Spleen (tissue), 11 donors: ENCODE measurements at regions not wholly inside any gene's neighbourhood (a gene's known extent, or its start where the extent isn't known, plus 50 kb on each side); places are given as distances from the start of the nearest gene placed in this dataset.

Experiments
- DNase-seq: peaks from one replicate; pipeline ENCODE4 v3.0.0-alpha.2; 2020
- H3K27ac ChIP-seq, 8 donors: fragments of 200-600 bp; sonication (generic) in 7 of 8; 1 replicate in 4 of 8; 2 replicates in 4 of 8; pipeline versions ENCODE4 v1.5.0 to v1.8.0; 2016 to 2021; ENCODE audit warnings: inconsistent platforms in 4 of 8, mild to moderate bottlenecking in 4 of 8, moderate library complexity in 1 of 8
- H3K27me3 ChIP-seq, 7 donors: fragments of 200-600 bp; sonication (generic) in 6 of 7; replicated peaks in 1 of 7; 1 replicate in 4 of 7; 2 replicates in 3 of 7; pipeline versions ENCODE4 v1.5.0 to v1.8.0; 2016 to 2021; ENCODE audit warnings: inconsistent platforms in 3 of 7, mild to moderate bottlenecking in 1 of 7
- H3K36me3 ChIP-seq, 6 donors: fragments of 200-600 bp; sonication (generic) in 5 of 6; 1 replicate in 4 of 6; 2 replicates in 2 of 6; pipeline versions ENCODE4 v1.5.0 to v1.8.0; 2016 to 2021; ENCODE audit warnings: inconsistent platforms in 2 of 6
- H3K4me1 ChIP-seq, 6 donors: fragments of 200-600 bp; sonication (generic) in 5 of 6; 1 replicate in 3 of 6; 2 replicates in 3 of 6; pipeline versions ENCODE4 v1.5.0 to v1.8.0; 2016 to 2021; ENCODE audit warnings: inconsistent platforms in 3 of 6
- H3K4me3 ChIP-seq, 8 donors: fragments of 200-600 bp; sonication (generic) in 7 of 8; 1 replicate in 4 of 8; 2 replicates in 4 of 8; pipeline versions ENCODE4 v1.5.0 to v1.8.0; 2016 to 2021; ENCODE audit warnings: inconsistent platforms in 4 of 8, mild to moderate bottlenecking in 4 of 8, moderate library complexity in 2 of 8
- H3K9me3 ChIP-seq, 8 donors: fragments of 200-600 bp; sonication (generic) in 7 of 8; 1 replicate in 4 of 8; 2 replicates in 4 of 8; pipeline versions ENCODE4 v1.5.0 to v1.8.0; 2016 to 2021; ENCODE audit warnings: inconsistent platforms in 4 of 8
- POLR2A ChIP-seq, 3 donors: fragments of 450-650 bp; IDR thresholded peaks; one replicate each; pipeline ENCODE4 v1.5.1; 2017; ENCODE audit warnings: antibody characterized with exemption in 3 of 3, mild to moderate bottlenecking in 1 of 3
- POLR2AphosphoS5 ChIP-seq, 3 donors: sonication (generic); formaldehyde crosslinking; IDR thresholded peaks; one replicate each; pipeline ENCODE4 v1.5.1; 2017; ENCODE audit warnings: antibody characterized with exemption in 3 of 3
- WGBS, 5 donors: extraction: QIAGEN DNeasy Blood & Tissue Kit in 3 of 5; methylation state at CpG; one replicate each; pipeline versions ENCODE4 v1.1.5 to v1.1.7; 2013 to 2018; 5-methylcytosine and 5-hydroxymethylcytosine counted together
- intact Hi-C: fragments of 100-400 bp; cut with DNase I; formaldehyde crosslinking; loops from one replicate; pipeline ENCODE4 v1.15.0; 2023; ENCODE audit warnings: low total_unique reads
- TF ChIP-seq, protein P1 (sequence below), 11 experiments: fragments of 200-600 bp in 7 of 11; fragments of 450-650 bp in 4 of 11; sonication (generic) in 4 of 11; IDR thresholded peaks in 8 of 11; conservative IDR thresholded peaks in 3 of 11; 1 replicate in 7 of 11; 2 replicates in 4 of 11; pipeline versions ENCODE4 v1.4.0 to v1.8.0; 2016 to 2021; ENCODE audit warnings: antibody characterized with exemption in 11 of 11, inconsistent platforms in 4 of 11, mild to moderate bottlenecking in 1 of 11
- donor health status: healthy with polysubstance abuse.
- donor health status: DM: no; HTN: no; CAD: no; lungs with moderate emphysema.
- donor health status: DM: no; HTN: no; CAD: no.
- donor health status: Bipolar disorder and iron deficiency.
- donor health status: healthy.
- donor health status: DM: no; HTN: no; CAD: no.
- donor health status: DM: yes; HTN: yes; CAD: no.

DNA sequence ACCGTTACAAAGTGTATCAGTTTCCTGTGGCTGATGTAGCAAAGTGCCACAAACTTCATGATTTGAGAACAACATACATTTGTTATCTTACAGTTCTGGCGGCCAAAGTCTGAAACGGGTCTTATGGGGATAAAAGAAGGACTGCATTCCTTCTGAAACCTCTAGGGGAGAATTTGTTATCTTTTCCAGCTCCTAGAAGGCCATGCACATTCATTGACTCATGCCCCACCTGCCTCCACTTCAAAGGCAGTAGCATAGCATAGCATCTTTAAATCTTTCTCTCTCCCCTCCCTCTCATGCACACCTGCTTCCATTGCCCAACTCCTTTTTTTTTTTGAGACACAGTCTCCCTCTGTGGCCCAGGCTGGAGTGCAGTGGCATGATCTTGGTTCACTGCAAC lies 190.7 kb upstream of the DYNLRB2 start:
- no peak for DNase-seq
- H3K9me3 ChIP-seq, result peaks cover 0 to 7% (median 2%) of the 10 kb centered on the region in 8 donors
- intact Hi-C loops, result no loop called here
- TF ChIP-seq, protein P1, sequence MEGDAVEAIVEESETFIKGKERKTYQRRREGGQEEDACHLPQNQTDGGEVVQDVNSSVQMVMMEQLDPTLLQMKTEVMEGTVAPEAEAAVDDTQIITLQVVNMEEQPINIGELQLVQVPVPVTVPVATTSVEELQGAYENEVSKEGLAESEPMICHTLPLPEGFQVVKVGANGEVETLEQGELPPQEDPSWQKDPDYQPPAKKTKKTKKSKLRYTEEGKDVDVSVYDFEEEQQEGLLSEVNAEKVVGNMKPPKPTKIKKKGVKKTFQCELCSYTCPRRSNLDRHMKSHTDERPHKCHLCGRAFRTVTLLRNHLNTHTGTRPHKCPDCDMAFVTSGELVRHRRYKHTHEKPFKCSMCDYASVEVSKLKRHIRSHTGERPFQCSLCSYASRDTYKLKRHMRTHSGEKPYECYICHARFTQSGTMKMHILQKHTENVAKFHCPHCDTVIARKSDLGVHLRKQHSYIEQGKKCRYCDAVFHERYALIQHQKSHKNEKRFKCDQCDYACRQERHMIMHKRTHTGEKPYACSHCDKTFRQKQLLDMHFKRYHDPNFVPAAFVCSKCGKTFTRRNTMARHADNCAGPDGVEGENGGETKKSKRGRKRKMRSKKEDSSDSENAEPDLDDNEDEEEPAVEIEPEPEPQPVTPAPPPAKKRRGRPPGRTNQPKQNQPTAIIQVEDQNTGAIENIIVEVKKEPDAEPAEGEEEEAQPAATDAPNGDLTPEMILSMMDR (IDR thresholded peaks at IDR 0.05 in 8 of 11, conservative IDR thresholded peaks at IDR 0.05 in 3 of 11), result no peak
- TF ChIP-seq POLR2A (IDR thresholded peaks at IDR 0.05) (no peak), POLR2AphosphoS5 (IDR thresholded peaks at IDR 0.05) (no peak)
- H3K27me3 ChIP-seq, result peaks cover 0 to 13% (median 0%) of the 10 kb centered on the region in 7 donors
- no peaks in the 10 kb centered on the region for H3K4me1 ChIP-seq
- no peaks in the 10 kb centered on the region for H3K36me3 ChIP-seq
- H3K27ac ChIP-seq, result no peak overlapping the region
- 70 to 85% (median 76%) methylated on average over 3 of the region's 3 CpGs for WGBS, 5 donors
- no peak overlapping the region for H3K4me3 ChIP-seq

DNA sequence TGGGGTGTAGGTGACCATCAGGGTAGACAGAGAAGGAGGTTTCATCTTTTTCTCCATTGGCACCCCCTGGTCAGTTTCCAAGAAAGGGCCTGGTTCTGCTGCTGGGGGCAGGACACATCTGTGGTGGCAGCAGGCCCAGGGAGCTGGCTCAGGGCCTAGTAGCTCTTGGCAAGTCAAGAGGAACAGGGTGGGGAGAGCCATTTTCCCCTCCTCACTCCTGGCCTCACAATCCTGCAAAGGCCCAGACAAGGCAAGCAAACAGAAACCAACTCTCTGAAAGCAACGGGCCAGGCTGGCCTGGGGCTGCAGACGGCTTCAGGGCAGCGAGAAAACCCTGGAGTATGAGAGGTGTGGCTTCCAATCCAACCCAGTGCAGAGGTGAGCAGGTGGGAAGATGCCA lies 192.9 kb upstream of the DYNLRB2 start:
- no peak for DNase-seq

DNA sequence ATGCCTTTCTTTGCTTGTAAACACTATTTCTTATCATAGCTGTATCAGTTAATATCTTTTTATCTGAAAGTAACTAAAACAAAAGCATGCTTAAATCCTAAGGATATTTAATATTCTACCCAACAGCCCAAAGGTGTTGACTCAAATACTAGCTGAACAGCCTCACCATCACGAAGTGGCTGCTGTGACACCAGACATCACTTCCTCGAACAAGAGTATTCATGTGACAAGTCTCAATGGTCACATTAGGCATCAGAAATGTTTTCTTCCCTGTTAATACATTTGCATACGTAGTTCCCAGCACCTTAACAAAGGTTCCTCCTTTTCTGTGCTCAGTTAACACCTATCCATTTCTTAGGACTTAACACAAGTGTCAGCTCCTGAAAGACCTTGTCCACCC lies 193.8 kb upstream of the DYNLRB2 start:
- 74 to 84% (median 77%) methylated on average over 3 of the region's 3 CpGs for WGBS, 5 donors
- TF ChIP-seq, protein P1 (IDR thresholded peaks at IDR 0.05 in 8 of 11, conservative IDR thresholded peaks at IDR 0.05 in 3 of 11), result no peak
- no peak for TF ChIP-seq POLR2A (IDR thresholded peaks at IDR 0.05)
- no peak for TF ChIP-seq POLR2AphosphoS5 (IDR thresholded peaks at IDR 0.05)
- Histone ChIP-seq H3K4me1 (no peaks in the 10 kb centered on the region), H3K27ac (no peak overlapping the region), H3K36me3 (no peaks in the 10 kb centered on the region), H3K27me3 (peaks cover 0 to 13% (median 0%) of the 10 kb centered on the region in 7 donors), H3K9me3 (peaks cover 0 to 7% (median 2%) of the 10 kb centered on the region in 8 donors), H3K4me3 (no peak overlapping the region)
- no peak for DNase-seq
- intact Hi-C loops, result no loop called here

More for the DNA sequence above, 192.9 kb upstream of the DYNLRB2 start:
- H3K27ac ChIP-seq, result no peak overlapping the region
- peaks cover 0 to 13% (median 0%) of the 10 kb centered on the region in 7 donors for H3K27me3 ChIP-seq
- intact Hi-C loops, result no loop called here
- no peaks in the 10 kb centered on the region for H3K36me3 ChIP-seq
- WGBS, 5 donors, result 50 to 65% (median 61%) methylated on average over 3 of the region's 3 CpGs
- H3K4me3 ChIP-seq, result no peak overlapping the region
- TF ChIP-seq, protein P1 (IDR thresholded peaks at IDR 0.05 in 8 of 11, conservative IDR thresholded peaks at IDR 0.05 in 3 of 11), result no peak
- TF ChIP-seq POLR2A (IDR thresholded peaks at IDR 0.05), result no peak
- TF ChIP-seq POLR2AphosphoS5 (IDR thresholded peaks at IDR 0.05), result peak in 1 of 3 donors; percentile 44
- no peaks in the 10 kb centered on the region for H3K4me1 ChIP-seq
- H3K9me3 ChIP-seq, result peaks cover 0 to 7% (median 2%) of the 10 kb centered on the region in 8 donors

DNA sequence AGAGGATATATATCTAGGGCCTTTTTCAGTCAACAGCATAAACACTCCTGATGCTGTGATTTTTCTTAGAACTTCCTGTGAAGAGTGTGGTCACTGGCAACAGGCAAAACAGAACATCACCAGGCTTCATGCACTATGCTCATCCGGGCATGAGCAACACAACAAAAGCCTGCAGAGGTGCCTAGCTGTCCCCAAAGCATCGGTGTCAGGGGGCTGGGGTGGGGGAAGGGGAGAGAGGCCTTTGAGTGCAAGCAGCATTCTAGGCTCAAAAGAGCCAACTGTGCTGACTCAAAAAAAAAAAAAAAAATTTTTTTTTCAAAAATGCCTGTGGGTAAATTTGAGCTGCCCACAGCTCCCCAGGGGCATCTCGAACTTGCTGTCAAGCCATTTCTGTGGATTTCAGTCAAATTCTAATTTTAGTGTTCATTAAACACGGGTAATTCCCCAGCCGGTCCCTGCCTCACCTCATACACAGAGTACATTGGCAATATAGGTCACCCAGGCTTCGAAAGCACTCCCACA lies 194.6 kb upstream of the DYNLRB2 start:
- Histone ChIP-seq H3K36me3 (no peaks in the 10 kb centered on the region), H3K9me3 (peaks cover 0 to 7% (median 2%) of the 10 kb centered on the region in 8 donors), H3K27ac (no peak overlapping the region), H3K4me3 (no peak overlapping the region), H3K4me1 (no peaks in the 10 kb centered on the region), H3K27me3 (peaks cover 0 to 17% (median 0%) of the 10 kb centered on the region in 7 donors)
- WGBS, 5 donors, result 45 to 64% (median 55%) methylated on average over 6 of the region's 6 CpGs
- no peak for DNase-seq
- TF ChIP-seq POLR2A (IDR thresholded peaks at IDR 0.05) (no peak), POLR2AphosphoS5 (IDR thresholded peaks at IDR 0.05) (no peak)
- TF ChIP-seq, protein P1 (IDR thresholded peaks at IDR 0.05 in 8 of 11, conservative IDR thresholded peaks at IDR 0.05 in 3 of 11), result no peak
- intact Hi-C loops, result no loop called here
